ENCODE measurements at regions not wholly inside any gene's neighbourhood (a gene's known extent, or its start where the extent isn't known, plus 50 kb on each side); places are given as distances from the start of the nearest gene placed in this dataset.

DNA sequence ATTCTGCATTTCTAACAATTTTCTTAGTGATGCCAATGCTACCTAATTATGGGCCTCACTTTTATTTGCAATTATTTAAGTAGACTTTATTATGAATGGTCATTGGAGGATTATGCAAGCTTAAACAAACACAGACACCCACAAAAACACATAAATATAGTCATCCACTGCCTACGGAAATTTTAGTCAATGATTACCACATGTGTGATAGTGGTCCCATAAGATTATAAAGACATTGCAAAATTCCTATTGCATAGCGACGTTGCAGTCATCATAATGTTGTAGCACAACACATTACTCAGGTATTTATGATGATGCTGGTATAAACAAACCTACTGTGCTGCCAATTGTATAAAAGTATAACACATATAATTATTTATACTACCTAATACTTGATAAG is 247.8 kb upstream of the ALCAM start:
- TF ChIP-seq, protein P1, sequence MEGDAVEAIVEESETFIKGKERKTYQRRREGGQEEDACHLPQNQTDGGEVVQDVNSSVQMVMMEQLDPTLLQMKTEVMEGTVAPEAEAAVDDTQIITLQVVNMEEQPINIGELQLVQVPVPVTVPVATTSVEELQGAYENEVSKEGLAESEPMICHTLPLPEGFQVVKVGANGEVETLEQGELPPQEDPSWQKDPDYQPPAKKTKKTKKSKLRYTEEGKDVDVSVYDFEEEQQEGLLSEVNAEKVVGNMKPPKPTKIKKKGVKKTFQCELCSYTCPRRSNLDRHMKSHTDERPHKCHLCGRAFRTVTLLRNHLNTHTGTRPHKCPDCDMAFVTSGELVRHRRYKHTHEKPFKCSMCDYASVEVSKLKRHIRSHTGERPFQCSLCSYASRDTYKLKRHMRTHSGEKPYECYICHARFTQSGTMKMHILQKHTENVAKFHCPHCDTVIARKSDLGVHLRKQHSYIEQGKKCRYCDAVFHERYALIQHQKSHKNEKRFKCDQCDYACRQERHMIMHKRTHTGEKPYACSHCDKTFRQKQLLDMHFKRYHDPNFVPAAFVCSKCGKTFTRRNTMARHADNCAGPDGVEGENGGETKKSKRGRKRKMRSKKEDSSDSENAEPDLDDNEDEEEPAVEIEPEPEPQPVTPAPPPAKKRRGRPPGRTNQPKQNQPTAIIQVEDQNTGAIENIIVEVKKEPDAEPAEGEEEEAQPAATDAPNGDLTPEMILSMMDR (IDR thresholded peaks at IDR 0.05): no peak
- TF ChIP-seq POLR2A (IDR thresholded peaks at IDR 0.05): no peak
